NCI-H2107 (cell line): ENCODE measurements at regions not wholly inside any gene's neighbourhood (a gene's known extent, or its start where the extent isn't known, plus 50 kb on each side); places are given as distances from the start of the nearest gene placed in this dataset.

Experiments
- DNase-seq: peaks from one replicate; lab custom pipeline; 2025; lab: John Stamatoyannopoulos, UW

- no peak for DNase-seq
Observed at GRCh38 chr9:84177407-84177806, 163.2 kb downstream of the SLC28A3 start.

DNA sequence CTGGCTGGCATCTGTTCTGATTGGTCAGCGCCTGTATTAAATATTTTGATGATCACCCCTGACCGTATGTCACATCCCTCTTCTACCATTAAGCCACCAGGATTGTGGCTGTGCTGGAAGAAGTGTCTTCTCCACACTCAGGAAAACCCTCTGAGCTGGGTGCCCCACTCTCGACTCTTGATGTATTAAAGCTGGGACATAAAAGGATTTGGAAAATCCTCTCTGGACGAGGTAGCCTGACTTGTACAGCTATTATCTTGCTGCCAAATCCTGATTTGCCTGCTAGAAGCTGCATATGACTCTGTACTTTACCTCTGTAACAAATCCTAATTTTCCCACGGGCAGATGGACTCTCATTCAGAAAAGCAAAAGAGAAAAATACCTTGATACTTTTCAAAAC is 161.0 kb downstream of the SLC28A3 start:
- no peak for DNase-seq

GRCh38 chr9:84187090-84187489 is 153.5 kb downstream of the SLC28A3 start:
- DNase-seq: no peak

DNA sequence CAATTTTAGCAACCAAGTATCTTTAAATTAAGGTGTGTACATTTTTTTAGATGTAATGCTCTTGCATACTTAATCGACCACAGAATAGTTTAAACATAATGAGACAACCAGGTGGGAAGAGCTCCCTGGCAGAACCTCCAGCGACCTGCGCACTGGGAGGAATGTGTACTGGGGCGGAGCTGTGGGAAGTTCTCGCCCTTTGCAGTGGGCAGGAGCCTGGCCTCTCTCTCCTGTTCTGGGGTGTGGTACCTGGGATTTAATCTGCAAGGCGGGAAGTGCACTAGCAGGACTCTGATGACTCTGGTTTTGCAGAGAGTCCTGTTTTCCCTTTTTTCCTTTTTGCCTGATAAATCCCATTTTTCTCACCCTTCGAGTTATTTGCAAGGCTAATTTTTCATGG is 150.7 kb downstream of the SLC28A3 start:
- DNase-seq: no peak

DNA sequence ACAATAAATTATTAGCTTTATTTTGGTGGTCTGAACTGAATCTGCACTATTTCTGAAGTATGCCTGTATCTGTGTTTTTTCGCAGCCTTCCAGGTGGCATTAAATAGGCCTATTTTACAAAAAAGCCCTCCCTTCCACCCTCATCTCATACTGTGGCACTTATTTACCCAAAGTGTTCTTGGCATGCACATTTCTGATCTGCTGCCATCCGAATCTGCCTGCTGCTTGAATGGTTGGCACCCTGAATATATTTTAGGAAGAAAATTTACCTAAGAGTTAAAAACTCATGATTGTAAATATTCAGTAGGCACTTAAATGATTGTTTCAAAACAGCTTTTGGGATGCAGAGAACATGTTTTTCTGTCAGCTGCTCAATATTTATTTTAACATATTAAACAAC is 150.1 kb downstream of the SLC28A3 start:
- DNase-seq: no peak

GRCh38 chr9:84206801-84207370 is 133.7 kb downstream of the SLC28A3 start:
- no peak for DNase-seq

DNA sequence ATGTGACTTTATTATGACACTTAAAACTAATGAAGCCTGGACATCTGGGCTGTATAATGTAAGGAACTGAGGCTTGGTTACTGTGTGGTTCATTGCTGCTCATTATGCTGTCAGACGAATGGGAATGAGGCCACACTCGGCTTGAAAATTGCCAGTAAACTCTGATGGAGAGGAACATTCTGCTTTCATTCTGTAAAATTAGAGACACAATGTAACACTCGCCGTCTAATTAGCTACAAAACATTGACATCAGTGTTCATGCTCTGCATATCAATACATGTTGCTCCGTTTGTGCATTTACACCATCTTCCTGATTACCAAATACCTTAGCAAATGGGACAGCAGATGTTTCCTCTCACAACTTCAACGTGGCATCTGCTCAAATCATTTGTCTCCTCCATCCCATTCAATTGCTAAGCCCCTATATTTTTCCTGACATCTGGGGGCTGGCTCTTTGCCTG is 133.0 kb downstream of the SLC28A3 start:
- DNase-seq: no peak

DNA sequence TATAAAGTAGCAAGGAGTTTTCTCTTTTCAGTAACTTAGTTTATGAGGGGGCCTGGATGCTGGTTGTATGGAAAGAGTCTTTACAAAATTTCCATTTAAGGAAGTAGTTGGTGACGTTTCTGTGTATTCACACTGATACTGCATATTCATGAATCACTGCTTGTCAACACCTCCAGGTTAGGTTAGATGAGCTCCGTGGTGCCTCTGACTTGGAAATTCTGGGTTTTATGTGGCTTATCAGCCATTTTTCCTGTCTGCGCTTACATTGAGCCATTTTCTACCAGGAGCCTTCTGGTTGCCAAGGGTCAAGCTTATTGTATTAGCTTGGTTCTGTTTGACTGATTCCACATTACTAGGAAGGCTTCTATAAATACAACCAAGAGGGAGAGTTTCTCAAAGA is 128.3 kb downstream of the SLC28A3 start:
- no peak for DNase-seq

DNA sequence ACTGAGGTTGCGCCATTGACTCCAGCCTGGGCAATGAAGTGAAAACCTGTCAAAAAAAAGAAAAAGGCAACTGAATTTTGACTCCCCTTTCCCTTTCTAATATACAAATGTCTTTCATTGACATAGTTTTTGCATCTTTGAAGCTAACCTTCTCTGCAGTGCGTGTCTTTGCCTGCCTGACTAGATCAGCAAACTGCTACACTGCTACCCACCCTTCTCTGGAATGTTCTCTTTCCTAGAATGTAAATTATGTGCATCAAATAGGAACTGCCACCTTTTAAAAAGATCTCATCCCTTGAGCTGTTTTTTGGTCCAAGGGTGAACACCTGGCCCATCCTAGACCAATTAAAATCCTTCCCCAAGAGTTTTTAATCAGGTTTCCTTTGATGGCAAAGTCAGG is 127.6 kb downstream of the SLC28A3 start:
- no peak for DNase-seq

DNA sequence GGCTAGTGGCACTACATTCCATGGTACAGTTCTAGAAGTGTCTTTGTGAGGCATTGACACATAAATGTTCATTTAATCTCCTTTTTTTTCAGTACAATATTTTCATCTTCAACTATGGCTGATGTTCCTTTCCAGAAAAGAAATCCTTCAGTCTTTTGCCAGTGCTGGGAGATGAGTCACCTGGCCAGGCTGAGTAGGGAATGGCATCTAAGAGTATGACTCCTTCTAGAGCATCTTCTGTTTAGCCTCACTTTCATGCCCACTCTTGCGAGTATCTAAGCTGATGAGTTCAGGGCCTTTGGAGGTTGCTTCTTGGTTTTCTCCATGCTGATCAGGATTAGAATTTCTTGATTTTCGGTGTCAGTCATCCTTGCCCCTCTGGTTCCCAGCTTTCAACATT is 124.4 kb downstream of the SLC28A3 start:
- no peak for DNase-seq

DNA sequence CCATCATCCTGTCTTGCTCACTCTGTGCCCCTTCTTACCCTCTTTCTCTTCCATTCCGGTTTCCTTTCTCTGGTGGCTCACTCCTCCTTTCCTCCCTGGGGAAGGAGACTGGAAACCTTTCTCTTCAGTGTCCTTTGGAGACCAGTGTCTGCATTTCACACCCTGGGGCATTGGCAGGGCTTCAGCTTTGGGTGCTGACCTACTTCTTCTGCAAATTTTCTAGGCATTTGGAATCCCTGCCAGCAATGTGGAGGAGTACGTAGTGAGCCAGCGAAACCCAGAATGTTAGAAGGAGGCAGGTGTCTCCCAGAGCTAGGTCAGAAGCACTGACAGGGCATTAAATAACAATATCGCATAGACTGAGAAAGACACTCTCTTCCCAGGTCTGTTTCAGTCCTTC is 122.2 kb downstream of the SLC28A3 start:
- DNase-seq: no peak

DNA sequence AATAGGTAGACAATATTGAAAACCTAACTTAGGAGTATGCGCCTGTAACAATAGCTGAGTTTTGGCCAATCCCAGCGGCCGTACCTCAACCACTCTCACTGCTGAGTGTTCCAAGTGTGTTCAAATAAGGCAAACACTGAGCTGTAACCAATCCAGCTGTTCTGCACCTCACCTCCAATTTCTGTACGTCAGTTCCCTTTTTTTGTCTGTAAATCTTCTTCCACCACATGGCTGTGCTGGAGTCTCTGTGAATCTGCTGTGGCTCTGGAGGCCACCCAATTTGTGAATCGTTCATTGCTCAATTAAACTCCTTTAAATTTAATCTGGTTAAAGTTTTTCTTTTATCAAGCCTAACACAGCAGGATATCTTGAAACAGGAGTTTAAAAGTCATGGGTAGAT is 116.3 kb downstream of the SLC28A3 start:
- no peak for DNase-seq
